CD4-positive, CD25-positive, alpha-beta regulatory T cell (primary cell): ENCODE measurements at regions not wholly inside any gene's neighbourhood (a gene's known extent, or its start where the extent isn't known, plus 50 kb on each side); places are given as distances from the start of the nearest gene placed in this dataset.

Experiments used
- ATAC-seq, 2 donors: fragments of 150-1000 bp; cut with Tn5 transposase; one replicate each; pipeline ENCODE4 v1.10.0; 2021; ENCODE audit warnings: low read depth in 2 of 2, moderate number of reproducible peaks in 2 of 2, moderate library complexity in 1 of 2
- DNase-seq, 3 donors: peaks; one replicate each; pipeline versions ENCODE4 v3.0.0 to v3.0.0-alpha.2; 2012 to 2022; ENCODE audit warnings: mixed read lengths in 1 of 3
- H3K27ac ChIP-seq: one replicate; pipeline ENCODE4 v1.7.0; 2013; ENCODE audit warnings: mild to moderate bottlenecking, low read length; ENCODE audit not compliant: insufficient read depth, poor library complexity, severe bottlenecking
- H3K27me3 ChIP-seq: one replicate; pipeline ENCODE4 v1.7.0; 2013; ENCODE audit warnings: low read length; ENCODE audit not compliant: control insufficient read depth, insufficient read depth
- H3K36me3 ChIP-seq: one replicate; pipeline ENCODE4 v1.7.0; 2013; ENCODE audit warnings: mild to moderate bottlenecking, low read length, moderate library complexity; ENCODE audit not compliant: control insufficient read depth, insufficient read depth
- H3K4me1 ChIP-seq: 2 replicates; pipeline ENCODE4 v1.7.0; 2013; ENCODE audit warnings: mild to moderate bottlenecking, low read length; ENCODE audit not compliant: insufficient read depth, control insufficient read depth, poor library complexity, severe bottlenecking
- H3K4me3 ChIP-seq: one replicate; pipeline ENCODE4 v1.7.0; 2013; ENCODE audit warnings: low read depth, mild to moderate bottlenecking, low read length, moderate library complexity
- H3K9me3 ChIP-seq, 2 experiments: 1 replicate in 1 of 2; 2 replicates in 1 of 2; pipeline ENCODE4 v1.7.0; 2013; ENCODE audit warnings: low read length in 2 of 2, mild to moderate bottlenecking in 1 of 2, moderate library complexity in 1 of 2; ENCODE audit not compliant: control insufficient read depth in 2 of 2
- H3K27ac Mint-ChIP-seq, 3 donors: one replicate each; pipeline ENCODE4 v1.8.0; 2020 to 2022; ENCODE audit warnings: mild to moderate bottlenecking in 3 of 3, mixed read lengths in 3 of 3, moderate library complexity in 2 of 3
- H3K27me3 Mint-ChIP-seq: one replicate; pipeline ENCODE4 v1.8.0; 2022; ENCODE audit warnings: mild to moderate bottlenecking, mixed read lengths
- H3K36me3 Mint-ChIP-seq: one replicate; pipeline ENCODE4 v1.8.0; 2020; ENCODE audit warnings: mixed read lengths
- H3K4me1 Mint-ChIP-seq, 4 donors: one replicate each; pipeline ENCODE4 v1.8.0; 2020 to 2022; ENCODE audit warnings: mixed read lengths in 4 of 4, mild to moderate bottlenecking in 1 of 4
- H3K4me3 Mint-ChIP-seq, 4 donors: one replicate each; pipeline ENCODE4 v1.8.0; 2020 to 2022; ENCODE audit warnings: mild to moderate bottlenecking in 4 of 4, mixed read lengths in 4 of 4, moderate library complexity in 3 of 4
- H3K9me3 Mint-ChIP-seq, 7 donors: one replicate each; pipeline ENCODE4 v1.8.0; 2020 to 2022; ENCODE audit warnings: mixed read lengths in 7 of 7, mild to moderate bottlenecking in 3 of 7, moderate library complexity in 2 of 7

GRCh38 chr4:132267321-132267720, 881.8 kb upstream of the PCDH10 start:
- no peak overlapping the region for H3K27ac ChIP-seq
- no peaks in the 10 kb centered on the region for H3K4me1 ChIP-seq
- ATAC-seq (no peak), DNase-seq (no peak)
- Mint-ChIP-seq H3K4me3 (no peak overlapping the region), H3K9me3 (peaks cover 0 to 3% (median 2%) of the 10 kb centered on the region in 7 donors), H3K27me3 (no peaks in the 10 kb centered on the region), H3K27ac (no peak overlapping the region), H3K36me3 (no peaks in the 10 kb centered on the region), H3K4me1 (no peaks in the 10 kb centered on the region)
- H3K36me3 ChIP-seq, result no peaks in the 10 kb centered on the region
- no peaks in the 10 kb centered on the region for H3K27me3 ChIP-seq
- no peak overlapping the region for H3K4me3 ChIP-seq
- H3K9me3 ChIP-seq, result peaks cover 0 to 3% of the 10 kb centered on the region in 2 experiments

GRCh38 chr4:132269303-132269990, 879.6 kb upstream of the PCDH10 start:
- no peaks in the 10 kb centered on the region for H3K36me3 Mint-ChIP-seq
- H3K4me1 ChIP-seq, result no peaks in the 10 kb centered on the region
- DNase-seq (no peak), ATAC-seq (no peak)
- H3K4me3 Mint-ChIP-seq, result no peak overlapping the region
- H3K4me1 Mint-ChIP-seq, result no peaks in the 10 kb centered on the region
- H3K27me3 Mint-ChIP-seq, result no peaks in the 10 kb centered on the region
- peaks cover 0 to 3% of the 10 kb centered on the region in 2 experiments for H3K9me3 ChIP-seq
- no peaks in the 10 kb centered on the region for H3K36me3 ChIP-seq
- no peaks in the 10 kb centered on the region for H3K27me3 ChIP-seq
- no peak overlapping the region for H3K27ac ChIP-seq
- H3K27ac Mint-ChIP-seq, result no peak overlapping the region
- peaks cover 0 to 5% (median 0%) of the 10 kb centered on the region in 7 donors for H3K9me3 Mint-ChIP-seq
- H3K4me3 ChIP-seq, result no peak overlapping the region

GRCh38 chr4:132275583-132276121, 873.4 kb upstream of the PCDH10 start:
- ATAC-seq (no peak), DNase-seq (no peak)
- H3K4me1 ChIP-seq, result no peaks in the 10 kb centered on the region
- H3K4me3 Mint-ChIP-seq, result no peak overlapping the region
- no peaks in the 10 kb centered on the region for H3K36me3 ChIP-seq
- peaks cover 0 to 9% (median 3%) of the 10 kb centered on the region in 7 donors for H3K9me3 Mint-ChIP-seq
- no peak overlapping the region for H3K4me3 ChIP-seq
- no peak overlapping the region for H3K27ac Mint-ChIP-seq
- no peak overlapping the region for H3K27ac ChIP-seq
- H3K27me3 ChIP-seq, result no peaks in the 10 kb centered on the region
- H3K36me3 Mint-ChIP-seq, result no peaks in the 10 kb centered on the region
- H3K4me1 Mint-ChIP-seq, result no peaks in the 10 kb centered on the region
- H3K9me3 ChIP-seq, result no peaks in the 10 kb centered on the region
- no peaks in the 10 kb centered on the region for H3K27me3 Mint-ChIP-seq

- H3K9me3 Mint-ChIP-seq, result peaks cover 0 to 9% (median 3%) of the 10 kb centered on the region in 7 donors
- Histone ChIP-seq H3K4me3 (no peak overlapping the region), H3K36me3 (no peaks in the 10 kb centered on the region), H3K9me3 (no peaks in the 10 kb centered on the region), H3K27ac (no peak overlapping the region), H3K4me1 (no peaks in the 10 kb centered on the region), H3K27me3 (no peaks in the 10 kb centered on the region)
- DNase-seq, result no peak
- H3K27ac Mint-ChIP-seq, result no peak overlapping the region
- ATAC-seq, result no peak
- no peaks in the 10 kb centered on the region for H3K36me3 Mint-ChIP-seq
- H3K27me3 Mint-ChIP-seq, result no peaks in the 10 kb centered on the region
- no peak overlapping the region for H3K4me3 Mint-ChIP-seq
- H3K4me1 Mint-ChIP-seq, result no peaks in the 10 kb centered on the region
Observed at GRCh38 chr4:132276185-132276584, 872.9 kb upstream of the PCDH10 start.

GRCh38 chr4:132276989-132277388, 872.1 kb upstream of the PCDH10 start:
- H3K36me3 Mint-ChIP-seq, result no peaks in the 10 kb centered on the region
- ATAC-seq (no peak), DNase-seq (no peak)
- H3K36me3 ChIP-seq, result no peaks in the 10 kb centered on the region
- no peak overlapping the region for H3K4me3 Mint-ChIP-seq
- no peak overlapping the region for H3K27ac ChIP-seq
- H3K27me3 Mint-ChIP-seq, result no peaks in the 10 kb centered on the region
- H3K4me1 ChIP-seq, result no peaks in the 10 kb centered on the region
- peaks cover 0 to 9% (median 2%) of the 10 kb centered on the region in 7 donors for H3K9me3 Mint-ChIP-seq
- no peaks in the 10 kb centered on the region for H3K27me3 ChIP-seq
- H3K4me3 ChIP-seq, result no peak overlapping the region
- no peak overlapping the region for H3K27ac Mint-ChIP-seq
- no peaks in the 10 kb centered on the region for H3K9me3 ChIP-seq
- no peaks in the 10 kb centered on the region for H3K4me1 Mint-ChIP-seq

- no peaks in the 10 kb centered on the region for H3K9me3 ChIP-seq
- DNase-seq, result no peak
Observed at GRCh38 chr4:132281733-132282132, 867.4 kb upstream of the PCDH10 start.

GRCh38 chr4:132284910-132285426, 864.1 kb upstream of the PCDH10 start:
- Mint-ChIP-seq H3K4me1 (no peaks in the 10 kb centered on the region), H3K27me3 (no peaks in the 10 kb centered on the region), H3K4me3 (no peak overlapping the region), H3K9me3 (peaks cover 2 to 16% (median 5%) of the 10 kb centered on the region in 7 donors), H3K27ac (no peak overlapping the region), H3K36me3 (no peaks in the 10 kb centered on the region)
- H3K27me3 ChIP-seq, result no peaks in the 10 kb centered on the region
- ATAC-seq (no peak), DNase-seq (no peak)
- H3K4me3 ChIP-seq, result no peak overlapping the region
- no peaks in the 10 kb centered on the region for H3K4me1 ChIP-seq
- peaks cover 0 to 6% of the 10 kb centered on the region in 2 experiments for H3K9me3 ChIP-seq
- H3K27ac ChIP-seq, result no peak overlapping the region
- H3K36me3 ChIP-seq, result no peaks in the 10 kb centered on the region

More at GRCh38 chr4:132281733-132282132, 867.4 kb upstream of the PCDH10 start:
- Mint-ChIP-seq H3K4me1 (no peaks in the 10 kb centered on the region), H3K36me3 (no peaks in the 10 kb centered on the region), H3K27me3 (no peaks in the 10 kb centered on the region), H3K27ac (no peak overlapping the region), H3K9me3 (peaks cover 0 to 9% (median 5%) of the 10 kb centered on the region in 7 donors), H3K4me3 (no peak overlapping the region)
- Histone ChIP-seq H3K27ac (no peak overlapping the region), H3K4me3 (no peak overlapping the region), H3K4me1 (no peaks in the 10 kb centered on the region), H3K27me3 (no peaks in the 10 kb centered on the region), H3K36me3 (no peaks in the 10 kb centered on the region)
- ATAC-seq, result no peak

- H3K27ac Mint-ChIP-seq, result no peak overlapping the region
- no peak overlapping the region for H3K4me3 Mint-ChIP-seq
- no peaks in the 10 kb centered on the region for H3K27me3 Mint-ChIP-seq
- Histone ChIP-seq H3K4me3 (no peak overlapping the region), H3K4me1 (no peaks in the 10 kb centered on the region), H3K27me3 (no peaks in the 10 kb centered on the region), H3K36me3 (no peaks in the 10 kb centered on the region), H3K27ac (no peak overlapping the region), H3K9me3 (peaks cover 0 to 5% of the 10 kb centered on the region in 2 experiments)
- peaks cover 0 to 10% (median 4%) of the 10 kb centered on the region in 7 donors for H3K9me3 Mint-ChIP-seq
- ATAC-seq (no peak), DNase-seq (no peak)
- H3K36me3 Mint-ChIP-seq, result no peaks in the 10 kb centered on the region
- H3K4me1 Mint-ChIP-seq, result no peaks in the 10 kb centered on the region
Observed at GRCh38 chr4:132297346-132297745, 851.7 kb upstream of the PCDH10 start.
